ENCODE measurements at regions not wholly inside any gene's neighbourhood (a gene's known extent, or its start where the extent isn't known, plus 50 kb on each side); places are given as distances from the start of the nearest gene placed in this dataset.

DNA sequence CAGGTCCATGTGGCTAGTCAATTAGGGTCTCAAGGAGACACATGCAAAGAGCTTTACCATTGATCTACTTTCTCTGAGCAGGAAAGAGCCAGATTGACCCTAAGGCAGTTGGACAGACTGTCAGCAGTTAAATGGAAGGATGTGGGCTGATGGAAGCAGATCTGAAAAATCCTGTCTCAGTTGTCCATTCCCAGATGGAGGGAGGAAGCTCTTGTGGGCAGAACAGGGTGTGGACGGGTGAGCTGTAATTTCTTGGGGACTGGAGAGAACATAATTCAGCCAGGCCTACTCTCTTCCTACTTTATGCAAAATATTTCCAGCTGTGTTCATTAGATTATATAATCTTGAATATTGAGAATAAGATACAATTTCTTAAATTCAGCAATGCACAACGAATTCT, 163.6 kb downstream of the GNAT3 start:
- TF ChIP-seq, protein P1, sequence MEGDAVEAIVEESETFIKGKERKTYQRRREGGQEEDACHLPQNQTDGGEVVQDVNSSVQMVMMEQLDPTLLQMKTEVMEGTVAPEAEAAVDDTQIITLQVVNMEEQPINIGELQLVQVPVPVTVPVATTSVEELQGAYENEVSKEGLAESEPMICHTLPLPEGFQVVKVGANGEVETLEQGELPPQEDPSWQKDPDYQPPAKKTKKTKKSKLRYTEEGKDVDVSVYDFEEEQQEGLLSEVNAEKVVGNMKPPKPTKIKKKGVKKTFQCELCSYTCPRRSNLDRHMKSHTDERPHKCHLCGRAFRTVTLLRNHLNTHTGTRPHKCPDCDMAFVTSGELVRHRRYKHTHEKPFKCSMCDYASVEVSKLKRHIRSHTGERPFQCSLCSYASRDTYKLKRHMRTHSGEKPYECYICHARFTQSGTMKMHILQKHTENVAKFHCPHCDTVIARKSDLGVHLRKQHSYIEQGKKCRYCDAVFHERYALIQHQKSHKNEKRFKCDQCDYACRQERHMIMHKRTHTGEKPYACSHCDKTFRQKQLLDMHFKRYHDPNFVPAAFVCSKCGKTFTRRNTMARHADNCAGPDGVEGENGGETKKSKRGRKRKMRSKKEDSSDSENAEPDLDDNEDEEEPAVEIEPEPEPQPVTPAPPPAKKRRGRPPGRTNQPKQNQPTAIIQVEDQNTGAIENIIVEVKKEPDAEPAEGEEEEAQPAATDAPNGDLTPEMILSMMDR (conservative IDR thresholded peaks at IDR 0.05; ENCODE audit: low read depth in 2 of 2) = no peak
- TF ChIP-seq EZH2phosphoT487 (IDR thresholded peaks at IDR 0.05; ENCODE audit: unreplicated experiment) = no peak
- TF ChIP-seq, protein P2, sequence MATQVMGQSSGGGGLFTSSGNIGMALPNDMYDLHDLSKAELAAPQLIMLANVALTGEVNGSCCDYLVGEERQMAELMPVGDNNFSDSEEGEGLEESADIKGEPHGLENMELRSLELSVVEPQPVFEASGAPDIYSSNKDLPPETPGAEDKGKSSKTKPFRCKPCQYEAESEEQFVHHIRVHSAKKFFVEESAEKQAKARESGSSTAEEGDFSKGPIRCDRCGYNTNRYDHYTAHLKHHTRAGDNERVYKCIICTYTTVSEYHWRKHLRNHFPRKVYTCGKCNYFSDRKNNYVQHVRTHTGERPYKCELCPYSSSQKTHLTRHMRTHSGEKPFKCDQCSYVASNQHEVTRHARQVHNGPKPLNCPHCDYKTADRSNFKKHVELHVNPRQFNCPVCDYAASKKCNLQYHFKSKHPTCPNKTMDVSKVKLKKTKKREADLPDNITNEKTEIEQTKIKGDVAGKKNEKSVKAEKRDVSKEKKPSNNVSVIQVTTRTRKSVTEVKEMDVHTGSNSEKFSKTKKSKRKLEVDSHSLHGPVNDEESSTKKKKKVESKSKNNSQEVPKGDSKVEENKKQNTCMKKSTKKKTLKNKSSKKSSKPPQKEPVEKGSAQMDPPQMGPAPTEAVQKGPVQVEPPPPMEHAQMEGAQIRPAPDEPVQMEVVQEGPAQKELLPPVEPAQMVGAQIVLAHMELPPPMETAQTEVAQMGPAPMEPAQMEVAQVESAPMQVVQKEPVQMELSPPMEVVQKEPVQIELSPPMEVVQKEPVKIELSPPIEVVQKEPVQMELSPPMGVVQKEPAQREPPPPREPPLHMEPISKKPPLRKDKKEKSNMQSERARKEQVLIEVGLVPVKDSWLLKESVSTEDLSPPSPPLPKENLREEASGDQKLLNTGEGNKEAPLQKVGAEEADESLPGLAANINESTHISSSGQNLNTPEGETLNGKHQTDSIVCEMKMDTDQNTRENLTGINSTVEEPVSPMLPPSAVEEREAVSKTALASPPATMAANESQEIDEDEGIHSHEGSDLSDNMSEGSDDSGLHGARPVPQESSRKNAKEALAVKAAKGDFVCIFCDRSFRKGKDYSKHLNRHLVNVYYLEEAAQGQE (IDR thresholded peaks at IDR 0.05; ENCODE audit: unreplicated experiment) = no peak
- TF ChIP-seq EZH2 (IDR thresholded peaks at IDR 0.05; ENCODE audit: low read depth, unreplicated experiment) = no peak
- no peak for TF ChIP-seq POLR2AphosphoS5 (IDR thresholded peaks at IDR 0.05; ENCODE audit: low read depth)
- no peak for TF ChIP-seq STAT1 (IDR thresholded peaks at IDR 0.05; ENCODE audit: unreplicated experiment)
- TF ChIP-seq, protein P3, sequence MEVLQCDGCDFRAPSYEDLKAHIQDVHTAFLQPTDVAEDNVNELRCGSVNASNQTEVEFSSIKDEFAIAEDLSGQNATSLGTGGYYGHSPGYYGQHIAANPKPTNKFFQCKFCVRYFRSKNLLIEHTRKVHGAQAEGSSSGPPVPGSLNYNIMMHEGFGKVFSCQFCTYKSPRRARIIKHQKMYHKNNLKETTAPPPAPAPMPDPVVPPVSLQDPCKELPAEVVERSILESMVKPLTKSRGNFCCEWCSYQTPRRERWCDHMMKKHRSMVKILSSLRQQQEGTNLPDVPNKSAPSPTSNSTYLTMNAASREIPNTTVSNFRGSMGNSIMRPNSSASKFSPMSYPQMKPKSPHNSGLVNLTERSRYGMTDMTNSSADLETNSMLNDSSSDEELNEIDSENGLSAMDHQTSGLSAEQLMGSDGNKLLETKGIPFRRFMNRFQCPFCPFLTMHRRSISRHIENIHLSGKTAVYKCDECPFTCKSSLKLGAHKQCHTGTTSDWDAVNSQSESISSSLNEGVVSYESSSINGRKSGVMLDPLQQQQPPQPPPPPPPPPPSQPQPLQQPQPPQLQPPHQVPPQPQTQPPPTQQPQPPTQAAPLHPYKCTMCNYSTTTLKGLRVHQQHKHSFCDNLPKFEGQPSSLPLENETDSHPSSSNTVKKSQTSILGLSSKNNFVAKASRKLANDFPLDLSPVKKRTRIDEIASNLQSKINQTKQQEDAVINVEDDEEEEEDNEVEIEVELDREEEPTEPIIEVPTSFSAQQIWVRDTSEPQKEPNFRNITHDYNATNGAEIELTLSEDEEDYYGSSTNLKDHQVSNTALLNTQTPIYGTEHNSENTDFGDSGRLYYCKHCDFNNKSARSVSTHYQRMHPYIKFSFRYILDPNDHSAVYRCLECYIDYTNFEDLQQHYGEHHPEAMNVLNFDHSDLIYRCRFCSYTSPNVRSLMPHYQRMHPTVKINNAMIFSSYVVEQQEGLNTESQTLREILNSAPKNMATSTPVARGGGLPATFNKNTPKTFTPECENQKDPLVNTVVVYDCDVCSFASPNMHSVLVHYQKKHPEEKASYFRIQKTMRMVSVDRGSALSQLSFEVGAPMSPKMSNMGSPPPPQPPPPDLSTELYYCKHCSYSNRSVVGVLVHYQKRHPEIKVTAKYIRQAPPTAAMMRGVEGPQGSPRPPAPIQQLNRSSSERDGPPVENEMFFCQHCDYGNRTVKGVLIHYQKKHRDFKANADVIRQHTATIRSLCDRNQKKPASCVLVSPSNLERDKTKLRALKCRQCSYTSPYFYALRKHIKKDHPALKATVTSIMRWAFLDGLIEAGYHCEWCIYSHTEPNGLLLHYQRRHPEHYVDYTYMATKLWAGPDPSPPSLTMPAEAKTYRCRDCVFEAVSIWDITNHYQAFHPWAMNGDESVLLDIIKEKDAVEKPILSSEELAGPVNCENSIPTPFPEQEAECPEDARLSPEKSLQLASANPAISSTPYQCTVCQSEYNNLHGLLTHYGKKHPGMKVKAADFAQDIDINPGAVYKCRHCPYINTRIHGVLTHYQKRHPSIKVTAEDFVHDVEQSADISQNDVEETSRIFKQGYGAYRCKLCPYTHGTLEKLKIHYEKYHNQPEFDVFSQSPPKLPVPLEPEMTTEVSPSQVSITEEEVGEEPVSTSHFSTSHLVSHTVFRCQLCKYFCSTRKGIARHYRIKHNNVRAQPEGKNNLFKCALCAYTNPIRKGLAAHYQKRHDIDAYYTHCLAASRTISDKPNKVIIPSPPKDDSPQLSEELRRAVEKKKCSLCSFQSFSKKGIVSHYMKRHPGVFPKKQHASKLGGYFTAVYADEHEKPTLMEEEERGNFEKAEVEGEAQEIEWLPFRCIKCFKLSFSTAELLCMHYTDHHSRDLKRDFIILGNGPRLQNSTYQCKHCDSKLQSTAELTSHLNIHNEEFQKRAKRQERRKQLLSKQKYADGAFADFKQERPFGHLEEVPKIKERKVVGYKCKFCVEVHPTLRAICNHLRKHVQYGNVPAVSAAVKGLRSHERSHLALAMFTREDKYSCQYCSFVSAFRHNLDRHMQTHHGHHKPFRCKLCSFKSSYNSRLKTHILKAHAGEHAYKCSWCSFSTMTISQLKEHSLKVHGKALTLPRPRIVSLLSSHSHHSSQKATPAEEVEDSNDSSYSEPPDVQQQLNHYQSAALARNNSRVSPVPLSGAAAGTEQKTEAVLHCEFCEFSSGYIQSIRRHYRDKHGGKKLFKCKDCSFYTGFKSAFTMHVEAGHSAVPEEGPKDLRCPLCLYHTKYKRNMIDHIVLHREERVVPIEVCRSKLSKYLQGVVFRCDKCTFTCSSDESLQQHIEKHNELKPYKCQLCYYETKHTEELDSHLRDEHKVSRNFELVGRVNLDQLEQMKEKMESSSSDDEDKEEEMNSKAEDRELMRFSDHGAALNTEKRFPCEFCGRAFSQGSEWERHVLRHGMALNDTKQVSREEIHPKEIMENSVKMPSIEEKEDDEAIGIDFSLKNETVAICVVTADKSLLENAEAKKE (CRISPR knock-in tag; IDR thresholded peaks at IDR 0.05) = no peak
- TF ChIP-seq CREB1 (CRISPR knock-in tag; IDR thresholded peaks at IDR 0.05; ENCODE audit: low read depth) = no peak

Data from GM23338 (cell line).